Endometrium (tissue), 2 donors: ENCODE measurements at regions not wholly inside any gene's neighbourhood (a gene's known extent, or its start where the extent isn't known, plus 50 kb on each side); places are given as distances from the start of the nearest gene placed in this dataset.
"Not testable (repeated sequence)": the region's sequence is repeated elsewhere in the genome, so short reads cannot be mapped to it uniquely, and the experiment has no call there.

Source experiments
- FAIRE-seq: peaks from 2 replicates; lab custom pipeline; 2012; peaks lifted over from hg19 to GRCh38; lab: Jason Lieb, UNC
- donor health status: control.
- donor health status: control.

DNA sequence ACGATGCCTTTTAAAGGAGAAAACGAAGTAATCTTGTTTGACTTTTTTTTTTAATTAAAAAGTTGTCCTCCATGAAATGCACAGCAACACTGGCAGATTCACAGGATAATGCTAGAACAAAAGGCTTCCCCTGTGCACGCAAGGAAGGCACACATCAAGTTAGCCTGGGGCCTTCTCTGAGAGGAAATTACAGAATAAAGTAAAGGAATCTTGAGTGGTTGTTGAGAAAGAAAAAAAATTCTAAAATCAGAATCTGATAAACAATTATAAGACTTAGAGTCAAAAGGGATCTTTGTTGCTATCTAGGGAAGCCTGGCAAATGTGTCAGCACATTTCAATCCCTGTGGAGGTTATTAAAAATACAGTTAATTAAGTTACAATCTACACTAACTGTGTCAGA lies 946.0 kb downstream of the IGSF11 start:
- no peak for FAIRE-seq

DNA sequence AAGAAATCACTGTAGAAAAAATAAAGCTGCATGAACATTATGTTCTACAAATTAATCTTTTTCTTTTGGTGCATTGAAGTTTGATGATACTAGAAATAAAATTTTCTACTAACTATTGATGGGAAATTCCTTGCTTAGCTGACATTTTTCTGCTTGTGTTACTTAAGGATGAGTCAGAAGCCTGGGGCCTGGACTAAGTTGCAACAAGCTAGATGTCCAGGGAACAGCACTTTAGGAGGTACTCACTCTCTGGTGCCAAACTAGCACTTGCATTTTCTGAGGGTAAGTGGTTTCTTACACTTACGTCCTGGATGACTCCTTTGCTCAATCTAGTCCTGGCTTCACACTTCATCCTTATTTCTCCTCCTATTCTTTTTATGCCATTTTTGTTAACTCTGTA lies 945.1 kb downstream of the IGSF11 start:
- FAIRE-seq, result no peak

DNA sequence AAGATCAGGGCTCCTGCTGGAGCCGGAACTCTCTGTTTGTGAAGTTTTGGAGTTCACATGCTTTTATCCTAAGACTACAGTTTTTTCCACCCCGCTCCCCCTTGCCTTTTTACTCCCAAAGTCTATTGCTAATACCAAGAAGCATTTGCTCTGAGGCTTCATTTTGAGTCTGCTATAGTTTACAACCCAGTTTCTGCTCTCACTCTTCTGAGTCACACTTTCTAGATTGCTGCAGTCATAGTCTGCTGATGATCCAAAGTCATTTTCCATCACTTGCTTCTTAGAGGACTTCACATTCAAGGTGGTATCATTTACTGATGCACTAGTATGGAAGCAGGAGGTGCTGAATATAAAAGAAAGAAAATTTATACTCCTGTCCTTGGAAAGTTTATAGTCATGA lies 937.4 kb downstream of the IGSF11 start:
- no peak for FAIRE-seq

DNA sequence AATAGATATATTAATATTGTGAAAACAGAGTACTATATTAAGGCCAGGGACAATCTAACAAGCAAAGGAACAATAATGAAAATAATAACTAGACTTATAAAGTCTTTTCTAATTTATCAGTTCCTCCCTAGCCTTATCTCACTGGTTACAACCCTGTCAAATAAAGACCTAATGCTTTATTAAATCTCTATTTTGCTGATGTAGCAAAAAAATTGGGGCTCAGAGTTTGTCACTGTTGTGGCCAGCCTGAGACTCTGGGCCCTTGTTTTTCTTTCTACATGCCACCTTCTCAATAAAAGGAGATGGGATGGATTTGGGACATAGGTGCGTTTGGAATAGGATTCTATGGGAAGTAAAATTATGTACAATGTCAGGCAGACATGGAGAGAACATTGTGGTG lies 937.0 kb downstream of the IGSF11 start:
- no peak for FAIRE-seq

DNA sequence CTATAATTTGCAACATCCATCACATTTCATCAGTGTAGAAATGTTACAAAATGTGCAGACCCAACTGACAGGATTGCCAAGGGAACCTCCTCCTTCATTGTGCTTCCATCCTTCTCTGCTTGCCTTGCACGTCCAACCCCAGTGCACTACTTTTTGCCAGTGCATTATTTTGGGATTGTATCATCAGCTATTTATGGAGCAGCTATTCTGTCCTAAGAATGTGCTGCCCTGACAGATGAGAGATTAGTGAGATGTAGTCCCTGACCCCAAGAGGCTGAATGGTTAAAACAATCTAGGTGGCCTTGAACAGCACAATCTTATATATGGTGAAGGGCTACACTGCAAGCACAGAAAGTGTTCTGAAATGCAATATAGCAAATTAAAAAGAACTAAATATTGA lies 935.8 kb downstream of the IGSF11 start:
- no peak for FAIRE-seq

DNA sequence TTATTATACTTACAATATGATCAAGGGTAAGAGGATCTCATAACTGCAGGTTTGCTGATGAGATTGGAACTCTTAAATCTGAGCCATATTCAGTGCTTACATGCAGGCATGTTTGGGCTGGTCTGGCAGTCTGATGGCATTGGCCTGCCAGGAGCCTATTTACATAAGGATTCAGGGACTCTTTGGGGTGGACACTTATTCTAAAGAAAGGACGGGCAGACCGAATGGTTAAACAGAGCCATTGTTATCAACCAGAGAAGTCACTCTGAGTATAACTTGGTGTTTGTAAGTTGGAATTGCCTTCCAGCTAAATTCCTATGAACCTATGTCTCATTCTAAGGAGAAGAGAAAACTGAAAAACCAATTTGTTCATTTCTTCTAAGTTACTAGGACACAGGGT lies 932.8 kb downstream of the IGSF11 start:
- FAIRE-seq, result no peak

DNA sequence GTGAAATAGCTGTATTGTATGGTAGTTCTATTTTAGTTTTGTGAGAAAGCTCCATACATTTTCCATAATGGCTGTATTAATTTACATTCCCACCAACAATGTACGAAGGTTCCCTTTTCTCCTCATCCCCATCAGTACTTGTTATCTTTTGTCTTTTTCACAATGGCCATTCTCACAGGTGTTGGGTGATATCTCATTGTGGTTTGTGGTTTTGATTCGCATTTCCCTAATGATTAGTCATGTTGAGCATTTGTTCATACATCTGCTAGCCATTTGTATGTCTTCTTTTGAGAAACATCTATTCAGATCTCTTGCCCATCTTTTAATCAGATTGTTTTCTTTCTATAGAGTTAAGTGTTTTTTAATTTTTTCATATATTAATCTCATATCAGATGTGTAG lies 931.9 kb downstream of the IGSF11 start:
- FAIRE-seq, result no peak

DNA sequence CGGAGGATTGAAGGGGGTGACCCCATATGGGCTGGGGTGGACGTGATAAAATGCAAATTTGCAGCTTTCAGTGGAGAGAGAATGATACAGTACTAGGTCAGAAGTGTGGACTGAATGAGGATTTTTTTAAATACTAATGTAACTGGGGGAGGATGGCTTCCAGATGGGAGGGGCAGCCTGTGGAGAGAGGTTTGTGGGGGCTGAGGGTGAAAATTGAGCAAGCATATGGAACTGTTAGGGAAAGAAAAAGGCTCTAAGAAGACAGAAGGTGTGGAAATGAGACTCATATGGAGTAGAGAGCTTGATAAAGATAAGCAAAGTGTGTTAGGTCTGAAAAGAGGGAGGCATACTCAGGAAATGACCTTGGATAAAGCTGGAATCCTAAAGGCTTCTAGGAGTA lies 926.4 kb downstream of the IGSF11 start:
- FAIRE-seq, result no peak

DNA sequence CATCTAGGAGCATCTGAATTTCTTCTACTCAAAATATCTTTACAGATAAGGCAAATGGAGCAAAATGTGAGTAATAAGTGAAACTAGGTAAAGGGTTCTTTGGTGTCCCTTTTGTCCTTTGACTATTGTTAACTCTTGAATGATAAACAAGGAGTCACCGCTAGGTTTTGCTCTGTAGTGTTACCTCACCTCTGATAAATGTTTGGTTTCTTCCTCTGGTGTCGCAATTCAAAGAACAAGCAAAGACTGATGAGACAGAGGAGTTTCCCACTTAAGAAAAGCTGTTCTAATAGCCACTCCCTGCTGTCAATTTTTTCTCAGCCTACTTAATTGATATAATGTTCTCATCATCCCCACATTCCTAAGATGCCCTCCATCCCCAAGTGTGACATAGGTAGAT lies 925.9 kb downstream of the IGSF11 start:
- no peak for FAIRE-seq

DNA sequence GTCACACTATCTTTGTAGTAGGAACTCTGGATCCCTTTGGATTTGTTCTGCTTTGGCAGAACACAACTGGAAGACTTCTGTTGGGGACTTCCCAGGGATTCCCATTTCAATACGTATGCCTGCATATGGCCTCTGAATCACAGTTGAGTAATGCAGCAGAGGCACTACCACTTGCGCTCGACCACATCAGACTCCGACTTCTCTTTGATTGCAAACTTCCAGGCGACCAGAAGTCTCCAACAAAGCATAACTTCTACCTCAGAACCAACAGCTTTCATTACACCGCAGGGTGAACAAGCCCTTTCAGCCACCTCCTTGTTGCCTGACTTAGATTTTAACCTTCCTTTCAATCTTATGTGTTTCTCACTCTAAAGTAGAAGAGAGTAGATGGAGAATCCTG lies 924.4 kb downstream of the IGSF11 start:
- FAIRE-seq, result no peak

DNA sequence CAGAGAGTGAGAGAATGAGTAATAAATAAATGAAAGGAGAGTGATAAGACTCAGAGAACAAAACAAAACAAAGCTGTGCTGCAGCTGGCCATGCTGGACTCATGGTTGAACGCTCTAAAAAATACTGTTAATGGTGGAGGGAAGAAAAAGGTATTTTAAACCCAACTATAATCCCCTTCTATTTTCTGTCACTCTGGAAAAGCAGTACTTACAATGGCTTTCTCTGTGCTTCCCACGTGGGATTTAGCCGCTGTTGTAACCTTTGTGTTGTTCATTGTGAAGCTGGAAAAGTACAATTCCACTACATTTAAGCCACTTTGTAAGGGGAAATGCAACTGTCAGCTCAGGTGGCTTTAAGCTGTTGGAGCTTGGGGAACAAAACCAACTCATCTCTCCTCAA lies 917.7 kb downstream of the IGSF11 start:
- no peak for FAIRE-seq

DNA sequence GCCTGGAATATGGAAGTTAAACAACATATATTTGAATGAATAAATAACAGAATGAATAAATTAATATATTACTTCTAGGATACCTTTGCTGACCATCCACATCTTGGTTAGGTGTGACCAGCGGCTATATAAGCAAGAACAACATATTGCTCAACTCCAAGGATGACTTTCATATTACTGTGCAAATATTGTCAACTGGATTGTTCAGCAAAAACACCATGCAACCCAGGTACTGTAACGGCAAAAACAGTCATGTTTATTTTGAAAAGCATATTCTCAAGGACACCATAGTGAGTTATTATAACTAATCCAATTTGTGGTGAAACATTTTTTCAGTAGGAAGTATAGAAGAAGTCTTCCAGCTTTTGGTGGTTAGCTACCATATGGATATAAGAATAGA lies 907.9 kb downstream of the IGSF11 start:
- FAIRE-seq, result no peak

DNA sequence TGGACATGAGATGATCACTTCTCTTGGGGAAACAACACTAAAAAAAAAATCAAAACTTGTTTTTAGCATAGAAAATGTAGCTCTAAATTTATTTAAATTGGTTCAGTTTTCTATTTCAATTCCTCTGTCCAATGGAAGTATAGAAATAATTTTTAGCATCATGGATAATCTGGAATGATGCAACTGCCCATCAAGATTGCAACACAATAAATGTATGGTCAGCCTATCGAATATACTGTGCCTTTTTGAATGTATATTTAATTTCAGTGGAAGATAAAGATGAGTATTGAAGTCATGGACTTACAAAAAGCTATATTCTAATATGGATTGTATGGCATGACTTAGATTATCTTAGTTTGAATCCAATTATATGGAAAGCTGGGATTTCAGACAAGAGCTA lies 906.7 kb downstream of the IGSF11 start:
- no peak for FAIRE-seq

DNA sequence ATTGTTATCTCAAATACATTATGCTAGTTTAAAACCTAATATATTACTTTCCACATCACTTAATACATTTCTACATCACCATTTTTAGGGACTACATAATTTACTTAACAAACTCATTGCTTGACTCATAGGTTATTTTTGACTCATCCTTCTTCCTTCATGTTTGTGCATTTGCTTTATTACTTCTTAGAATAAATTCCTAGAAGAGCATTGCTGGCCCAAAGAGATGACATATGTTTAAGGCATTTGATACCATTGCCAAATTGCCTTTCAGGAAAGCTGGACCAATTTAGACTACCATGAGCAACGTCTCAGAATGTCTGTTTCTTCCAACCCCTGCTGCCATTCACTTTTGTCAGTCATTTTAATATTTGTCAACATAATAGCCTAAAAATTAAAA lies 905.8 kb downstream of the IGSF11 start:
- FAIRE-seq, result no peak

DNA sequence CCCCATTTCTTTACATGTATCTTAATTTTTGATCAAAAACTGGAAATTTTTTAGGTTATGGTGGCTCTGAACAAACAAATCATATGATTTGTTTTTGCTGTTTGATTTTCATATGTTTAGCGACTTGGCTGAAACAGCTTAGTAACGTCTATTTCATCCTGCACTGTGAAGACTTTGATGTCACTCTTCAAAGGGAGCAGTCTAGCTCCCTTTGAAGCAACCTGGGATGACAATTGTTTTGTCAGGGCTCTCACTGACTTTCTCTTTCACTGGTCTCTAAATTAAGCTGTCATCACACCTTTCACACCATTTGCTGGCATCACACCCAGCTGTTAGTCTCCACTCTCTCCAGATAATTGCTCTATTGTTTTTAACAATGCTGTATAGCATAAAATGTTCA lies 896.9 kb downstream of the IGSF11 start:
- no peak for FAIRE-seq

DNA sequence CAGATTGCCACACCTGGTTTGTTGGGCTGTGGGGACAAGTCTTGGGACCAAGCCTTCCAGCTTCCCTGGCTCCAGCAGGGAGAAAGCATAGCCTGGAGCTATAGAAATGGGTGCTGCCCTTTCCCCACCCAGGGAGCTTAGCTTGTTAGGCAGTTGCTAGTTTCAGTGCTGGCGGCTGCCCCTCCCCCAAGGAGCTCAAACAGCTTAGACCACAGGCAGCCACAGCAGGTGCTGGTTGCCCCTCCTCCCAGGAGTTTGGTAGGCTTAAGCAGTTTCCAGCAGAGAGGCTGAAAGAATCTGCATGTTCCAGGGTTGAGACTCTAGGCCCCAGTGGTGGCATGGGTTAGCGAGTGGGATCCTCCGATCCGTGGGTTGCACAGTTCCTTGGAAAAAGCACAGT lies 889.7 kb downstream of the IGSF11 start:
- no peak for FAIRE-seq

DNA sequence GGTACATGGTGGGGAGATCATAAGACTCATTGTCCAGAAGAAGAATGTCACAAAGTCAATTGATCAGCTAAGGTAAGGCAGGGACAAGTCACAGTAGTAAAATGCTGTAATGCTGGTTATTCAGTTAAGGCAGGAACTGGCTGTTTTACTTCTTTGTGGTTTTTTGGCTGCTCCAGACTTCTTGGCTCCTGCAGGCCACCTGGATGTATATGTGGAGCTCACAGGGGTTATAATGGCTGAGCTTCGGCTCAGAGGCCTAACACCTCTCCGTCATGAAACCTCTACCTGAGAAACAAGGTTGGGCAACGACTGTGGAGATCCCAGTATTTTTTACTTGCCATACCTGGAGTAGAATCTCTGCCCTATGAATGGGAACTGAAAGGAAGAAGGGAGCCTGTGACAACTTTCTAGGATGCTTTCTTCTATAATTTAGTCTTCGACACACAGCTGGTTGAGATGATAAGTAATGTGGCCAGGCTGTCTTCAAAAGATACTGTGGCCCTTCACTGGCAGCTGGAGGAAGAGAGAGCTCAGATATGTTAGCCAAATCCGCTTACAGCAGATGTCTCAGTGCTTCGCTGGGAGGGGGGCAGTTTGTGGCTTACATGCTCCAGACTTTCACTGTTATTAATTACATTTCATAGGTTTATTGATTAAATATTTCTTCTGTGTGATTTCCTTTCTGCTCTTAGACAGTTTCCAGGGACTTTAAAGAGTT lies 887.8 kb downstream of the IGSF11 start:
- no peak for FAIRE-seq

DNA sequence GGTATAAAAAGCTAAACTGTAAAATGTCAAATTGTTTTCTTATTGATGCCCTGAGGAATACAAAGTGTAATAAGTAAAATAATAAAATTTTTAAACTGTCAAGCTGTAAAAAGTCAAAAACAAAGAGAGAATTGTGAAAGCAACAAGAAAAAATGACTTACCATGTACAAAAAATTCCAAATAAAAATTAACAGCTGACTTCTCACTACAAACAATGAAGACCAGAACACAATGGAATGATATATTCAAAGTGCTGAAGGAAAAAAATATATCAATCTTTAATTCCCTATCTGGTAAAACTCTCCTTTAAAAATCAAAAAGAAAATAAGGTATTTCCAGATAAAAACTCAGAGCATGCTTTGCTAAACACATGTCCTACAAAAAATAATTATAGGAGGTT lies 883.5 kb downstream of the IGSF11 start:
- no peak for FAIRE-seq

DNA sequence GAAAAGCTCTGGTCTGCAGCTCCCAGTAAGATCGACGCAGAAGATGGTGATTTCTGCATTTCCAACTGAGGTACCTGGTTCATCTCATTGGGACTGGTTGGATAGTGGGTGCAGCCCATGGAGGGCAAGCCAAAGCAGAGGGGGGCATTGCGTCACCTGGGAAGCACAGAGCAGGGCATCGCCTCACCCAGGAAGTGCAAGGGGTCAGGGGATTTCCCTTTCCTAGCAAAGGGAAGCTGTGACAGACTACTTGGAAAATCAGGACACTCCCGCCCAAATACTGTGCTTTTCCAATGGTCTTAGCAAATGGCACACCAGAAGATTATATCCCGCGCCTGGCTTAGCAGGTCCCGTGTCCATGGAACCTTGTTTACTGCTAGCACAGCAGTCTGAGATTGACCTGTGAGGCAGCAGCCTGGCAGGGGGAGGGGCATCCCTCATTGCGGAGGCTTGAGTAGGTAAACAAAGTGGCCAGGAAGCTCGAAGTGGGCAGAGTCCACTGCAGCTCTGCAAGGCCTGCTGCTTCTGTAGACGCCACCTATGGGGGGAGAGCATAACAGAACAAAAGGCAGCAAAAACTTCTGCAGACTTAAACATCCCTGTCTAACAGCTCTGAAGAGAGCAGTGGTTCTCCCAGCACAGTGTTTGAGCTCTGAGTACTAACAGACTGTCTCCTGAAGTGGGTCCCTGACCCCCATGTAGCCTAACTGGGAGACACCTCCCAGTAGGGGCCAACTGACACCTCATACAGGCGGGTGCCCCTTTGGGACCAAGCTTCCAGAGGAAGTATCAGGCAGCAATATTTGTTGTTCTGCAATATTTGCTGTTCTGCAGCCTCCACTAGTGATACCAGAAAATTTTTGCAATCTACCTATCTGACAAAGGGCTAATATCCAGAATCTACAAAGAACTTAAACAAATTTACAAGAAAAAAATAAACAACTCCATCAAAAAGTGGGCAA lies 871.7 kb downstream of the IGSF11 start:
- FAIRE-seq, result not testable (repeated sequence)

DNA sequence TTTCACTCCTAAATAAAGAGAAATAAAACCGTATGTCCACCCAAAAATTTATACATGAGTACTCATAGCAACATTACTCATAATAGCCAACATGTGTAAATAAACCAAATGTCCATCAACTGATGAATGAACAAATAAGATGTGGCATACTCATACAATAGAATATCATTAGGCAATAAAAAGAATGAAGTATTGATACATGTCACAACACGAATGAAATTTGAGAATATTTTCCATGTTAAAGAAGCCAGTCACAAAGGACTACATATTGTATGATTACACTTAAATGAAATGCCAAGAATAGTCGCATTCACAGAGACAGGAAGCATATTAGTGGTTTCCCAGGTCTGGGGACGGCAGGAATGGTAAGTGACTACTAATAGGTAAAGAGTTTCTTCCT lies 869.2 kb downstream of the IGSF11 start:
- FAIRE-seq, result no peak

DNA sequence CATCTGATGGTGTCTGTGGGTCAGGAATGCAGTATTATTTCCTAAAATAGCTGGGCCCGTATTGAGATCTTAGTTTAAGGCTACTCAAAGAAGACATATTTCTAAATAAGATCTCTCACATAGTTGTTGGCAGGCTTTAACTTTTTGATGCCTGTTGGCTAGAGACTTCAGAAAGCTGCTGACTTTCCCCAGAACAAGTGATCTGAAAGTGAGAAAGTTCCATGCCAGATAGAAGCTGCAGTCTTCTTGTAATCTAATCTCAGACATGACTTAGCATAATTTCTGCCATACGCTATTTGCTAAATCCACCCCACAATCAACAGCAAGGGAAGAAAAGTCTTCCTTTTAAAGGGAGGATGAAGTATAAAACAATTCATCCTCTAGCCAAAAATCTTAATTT lies 867.1 kb downstream of the IGSF11 start:
- no peak for FAIRE-seq

DNA sequence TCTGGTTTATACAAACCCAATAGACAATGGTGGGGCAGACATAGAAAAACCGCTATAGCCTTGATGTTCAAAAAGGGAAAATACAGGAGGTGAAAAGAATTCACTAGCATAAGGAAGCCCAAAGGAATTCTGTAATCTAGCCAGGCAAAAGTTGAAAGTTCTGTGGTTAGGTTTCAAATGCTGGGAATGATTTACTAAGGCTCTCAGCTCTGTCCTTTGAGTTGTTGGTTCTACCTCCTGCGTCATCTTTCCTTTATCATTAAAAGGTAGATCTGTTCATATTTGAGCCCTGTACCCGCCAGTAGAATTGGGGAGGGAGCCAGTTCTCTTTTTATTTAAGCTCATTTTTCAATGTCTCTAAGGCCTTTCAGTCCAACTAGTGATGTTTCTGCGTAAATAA lies 866.5 kb downstream of the IGSF11 start:
- FAIRE-seq, result no peak

DNA sequence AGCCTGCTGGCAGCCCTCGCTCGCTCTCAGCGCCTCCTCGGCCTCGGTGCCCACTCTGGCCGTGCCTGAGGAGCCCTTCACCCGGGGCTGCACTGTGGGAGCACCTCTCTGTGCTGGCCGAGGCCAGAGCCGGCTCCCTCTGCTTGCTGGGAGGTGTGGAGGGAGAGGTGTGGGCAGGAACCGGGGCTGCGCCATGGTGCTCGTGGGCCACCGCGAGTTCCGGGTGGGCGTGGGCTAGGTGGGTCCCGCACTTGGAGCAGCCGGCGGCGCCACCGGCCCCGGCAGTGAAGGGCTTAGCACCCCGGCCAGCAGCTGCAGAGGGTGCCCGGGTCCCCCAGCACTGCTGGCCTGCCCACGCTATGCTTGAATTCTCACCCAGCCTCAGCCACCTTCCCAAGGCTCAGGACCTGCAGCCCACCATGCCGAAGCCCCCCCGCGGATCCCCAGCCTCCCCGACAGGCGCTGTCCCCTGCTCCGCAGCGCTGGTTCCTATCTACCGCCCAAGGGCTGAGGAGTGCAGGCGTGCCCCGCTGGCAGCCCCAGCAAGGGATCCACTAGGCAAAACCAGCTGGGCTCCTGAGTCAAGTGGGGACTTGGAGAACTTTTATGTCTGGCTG lies 863.3 kb downstream of the IGSF11 start:
- FAIRE-seq, result no peak
